HCT116 (cell line): ENCODE measurements at regions not wholly inside any gene's neighbourhood (a gene's known extent, or its start where the extent isn't known, plus 50 kb on each side); places are given as distances from the start of the nearest gene placed in this dataset.

Source experiments
- CTCF ChIP-seq, 3 experiments: fragments of 200-600 bp in 1 of 3; sonication (generic) in 1 of 3; IDR thresholded peaks in 2 of 3; conservative IDR thresholded peaks in 1 of 3; 2 replicates each; pipeline ENCODE4 v1.5.1; 2012 to 2017; ENCODE audit warnings: low read depth in 2 of 3, low read length in 2 of 3, antibody characterized with exemption in 1 of 3, borderline replicate concordance in 1 of 3, control low read depth in 1 of 3, mild to moderate bottlenecking in 1 of 3, mixed read lengths in 1 of 3, mixed run types in 1 of 3, moderate library complexity in 1 of 3; ENCODE audit not compliant: insufficient read depth in 1 of 3
- EZH2 ChIP-seq: fragments of 200-600 bp; sonication (generic); IDR thresholded peaks from 2 replicates; pipeline ENCODE4 v1.6.1; 2017; ENCODE audit warnings: antibody characterized with exemption, mixed run types
- EZH2phosphoT487 ChIP-seq: fragments of 200-600 bp; IDR thresholded peaks from 2 replicates; pipeline ENCODE4 v1.6.1; 2018; ENCODE audit warnings: antibody characterized with exemption, borderline replicate concordance
- POLR2A ChIP-seq: IDR thresholded peaks from 2 replicates; pipeline ENCODE4 v1.7.0; 2011; ENCODE audit warnings: borderline replicate concordance; ENCODE audit not compliant: insufficient read depth, insufficient read length; ENCODE audit errors: extremely low read depth
- POLR2AphosphoS5 ChIP-seq: IDR thresholded peaks from 2 replicates; pipeline ENCODE4 v1.6.1; 2011; ENCODE audit warnings: mild to moderate bottlenecking, low read depth, low read length, moderate library complexity
- RAD21 ChIP-seq: IDR thresholded peaks from 2 replicates; pipeline ENCODE4 v1.6.1; 2012; ENCODE audit warnings: low read depth, mild to moderate bottlenecking
- REST ChIP-seq: IDR thresholded peaks from 2 replicates; pipeline ENCODE4 v1.6.1; 2012; ENCODE audit warnings: low read depth
- SIN3A ChIP-seq: IDR thresholded peaks from 2 replicates; pipeline ENCODE4 v1.6.1; 2012; ENCODE audit warnings: low read depth
- SP1 ChIP-seq: IDR thresholded peaks from 2 replicates; pipeline ENCODE4 v1.6.1; 2012; ENCODE audit warnings: low read depth
- ZBTB33 ChIP-seq: IDR thresholded peaks from 2 replicates; pipeline ENCODE4 v1.6.1; 2011; ENCODE audit warnings: mild to moderate bottlenecking, low read length, moderate library complexity; ENCODE audit not compliant: insufficient replicate concordance; ENCODE audit errors: extremely low read depth

- TF ChIP-seq EZH2phosphoT487 (no peak), POLR2AphosphoS5 (no peak), EZH2 (no peak), REST (no peak), CTCF (IDR thresholded peaks at IDR 0.05 in 2 of 3, conservative IDR thresholded peaks at IDR 0.05 in 1 of 3; ENCODE audit: borderline replicate concordance in 1 of 3, insufficient read depth in 1 of 3, low read depth in 2 of 3, low read length in 2 of 3) (no peak), RAD21 (no peak), SIN3A (no peak), POLR2A (no peak), ZBTB33 (no peak), SP1 (no peak)
These were observed 115.3 kb upstream of the C1QTNF9B start for GRCh38 chr13:24012648-24013047.
